OCI-LY1 (cell line): ENCODE measurements at regions not wholly inside any gene's neighbourhood (a gene's known extent, or its start where the extent isn't known, plus 50 kb on each side); places are given as distances from the start of the nearest gene placed in this dataset.
A peak's percentile ranks its signal among the peaks of the same experiment; 100 is the strongest.

ENCODE experiments used
- H2AFZ ChIP-seq: fragments of 200-600 bp; sonication (generic), shearing (Covaris generic); 2 replicates; pipeline ENCODE4 v1.6.0; 2014; ENCODE audit warnings: antibody characterized with exemption, mild to moderate bottlenecking, low read length
- H3F3A ChIP-seq: fragments of 200-600 bp; sonication (generic), shearing (Covaris generic); 2 replicates; pipeline ENCODE4 v1.6.0; 2014; ENCODE audit warnings: mild to moderate bottlenecking, antibody characterized with exemption, low read length, moderate library complexity; ENCODE audit not compliant: insufficient read depth
- H3K27ac ChIP-seq: fragments of 200-600 bp; sonication (generic); 2 replicates; pipeline ENCODE4 v1.5.1; 2014; ENCODE audit warnings: low read length, mixed run types, mild to moderate bottlenecking, low read depth; ENCODE audit not compliant: poor library complexity, severe bottlenecking
- H3K27me3 ChIP-seq: fragments of 200-600 bp; sonication (generic); 2 replicates; pipeline ENCODE4 v1.6.0; 2014; ENCODE audit warnings: antibody characterized with exemption, mild to moderate bottlenecking, low read length, moderate library complexity; ENCODE audit not compliant: insufficient read depth
- H3K36me3 ChIP-seq: fragments of 200-600 bp; sonication (generic); 2 replicates; pipeline ENCODE4 v1.6.1; 2014; ENCODE audit warnings: mild to moderate bottlenecking, antibody characterized with exemption, low read length, moderate library complexity, mixed read lengths; ENCODE audit not compliant: insufficient read depth
- H3K4me1 ChIP-seq: fragments of 200-600 bp; sonication (generic); 2 replicates; pipeline ENCODE4 v1.5.1; 2014; ENCODE audit warnings: mild to moderate bottlenecking, low read length, moderate library complexity; ENCODE audit not compliant: insufficient read depth, severe bottlenecking
- H3K4me2 ChIP-seq: fragments of 200-600 bp; sonication (generic), shearing (Covaris generic); 2 replicates; pipeline ENCODE4 v1.6.1; 2014; ENCODE audit warnings: low read length
- H3K4me3 ChIP-seq: fragments of 200-600 bp; sonication (generic); 2 replicates; pipeline ENCODE4 v1.5.1; 2014; ENCODE audit warnings: low read length, low read depth, mild to moderate bottlenecking, mixed read lengths; ENCODE audit not compliant: poor library complexity, severe bottlenecking
- H3K79me2 ChIP-seq: fragments of 200-600 bp; shearing (Covaris generic); 2 replicates; pipeline ENCODE4 v1.6.1; 2016; ENCODE audit warnings: mixed run types, low read length, mixed read lengths; ENCODE audit not compliant: insufficient read depth
- H3K9ac ChIP-seq: fragments of 200-600 bp; sonication (generic), shearing (Covaris generic); 2 replicates; pipeline ENCODE4 v1.6.1; 2014; ENCODE audit warnings: mild to moderate bottlenecking, low read length, mixed read lengths
- H3K9me2 ChIP-seq: fragments of 200-600 bp; sonication (generic), shearing (Covaris generic); 2 replicates; pipeline ENCODE4 v1.6.1; 2014; ENCODE audit warnings: low read depth, mild to moderate bottlenecking, low read length, mixed read lengths
- H3K9me3 ChIP-seq: fragments of 200-600 bp; shearing (Covaris generic); 2 replicates; pipeline ENCODE4 v1.6.1; 2014; ENCODE audit warnings: low read length, mixed read lengths
- H4K20me1 ChIP-seq: fragments of 200-600 bp; sonication (generic), shearing (Covaris generic); 2 replicates; pipeline ENCODE4 v1.6.0; 2016; ENCODE audit warnings: mild to moderate bottlenecking, low read length; ENCODE audit not compliant: insufficient read depth
- EZH2 ChIP-seq: fragments of 200-600 bp; sonication (generic), shearing (Covaris generic); IDR thresholded peaks from 2 replicates; pipeline ENCODE4 v1.8.0; 2017; ENCODE audit warnings: borderline replicate concordance, mixed run types, mild to moderate bottlenecking, antibody characterized with exemption, low read length, moderate library complexity, mixed read lengths
- TF ChIP-seq, protein P1 (sequence below): fragments of 200-600 bp; sonication (generic), shearing (Covaris generic); IDR thresholded peaks from 2 replicates; pipeline ENCODE4 v1.5.1; 2017; ENCODE audit warnings: mild to moderate bottlenecking, antibody characterized with exemption, low read length, moderate library complexity, mixed read lengths

DNA sequence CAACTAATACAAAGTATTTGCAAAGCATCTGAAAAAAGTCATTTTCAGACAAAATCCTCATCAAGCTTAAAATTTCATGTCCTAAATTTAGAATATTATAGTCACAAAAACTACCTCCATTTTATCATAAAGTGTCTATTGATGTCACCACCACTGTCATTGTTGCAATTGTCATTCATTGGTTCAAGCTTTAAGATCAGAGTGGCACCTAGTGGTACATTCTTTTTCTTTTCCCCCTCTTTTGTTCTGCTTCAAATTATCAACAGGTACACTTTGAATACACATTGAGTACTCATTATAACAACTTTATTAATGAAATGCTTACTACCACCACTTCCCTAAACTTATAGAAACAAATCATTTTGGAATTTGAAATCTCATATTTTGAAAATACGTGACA is 379.8 kb downstream of the SEC23A start:
- Histone ChIP-seq H3K4me2 (no peak overlapping the region), H3K9ac (no peak overlapping the region), H3K27ac (no peak overlapping the region), H3K9me2 (no peaks in the 10 kb centered on the region), H3K9me3 (no peaks in the 10 kb centered on the region), H3K36me3 (no peaks in the 10 kb centered on the region), H3K27me3 (no peaks in the 10 kb centered on the region), H3K4me3 (no peak overlapping the region), H3F3A (no peaks in the 10 kb centered on the region), H3K79me2 (no peaks in the 10 kb centered on the region), H3K4me1 (peaks cover 4% of the 10 kb centered on the region), H4K20me1 (no peaks in the 10 kb centered on the region), H2AFZ (no peak overlapping the region)
- no peak for TF ChIP-seq EZH2
- TF ChIP-seq, protein P1, sequence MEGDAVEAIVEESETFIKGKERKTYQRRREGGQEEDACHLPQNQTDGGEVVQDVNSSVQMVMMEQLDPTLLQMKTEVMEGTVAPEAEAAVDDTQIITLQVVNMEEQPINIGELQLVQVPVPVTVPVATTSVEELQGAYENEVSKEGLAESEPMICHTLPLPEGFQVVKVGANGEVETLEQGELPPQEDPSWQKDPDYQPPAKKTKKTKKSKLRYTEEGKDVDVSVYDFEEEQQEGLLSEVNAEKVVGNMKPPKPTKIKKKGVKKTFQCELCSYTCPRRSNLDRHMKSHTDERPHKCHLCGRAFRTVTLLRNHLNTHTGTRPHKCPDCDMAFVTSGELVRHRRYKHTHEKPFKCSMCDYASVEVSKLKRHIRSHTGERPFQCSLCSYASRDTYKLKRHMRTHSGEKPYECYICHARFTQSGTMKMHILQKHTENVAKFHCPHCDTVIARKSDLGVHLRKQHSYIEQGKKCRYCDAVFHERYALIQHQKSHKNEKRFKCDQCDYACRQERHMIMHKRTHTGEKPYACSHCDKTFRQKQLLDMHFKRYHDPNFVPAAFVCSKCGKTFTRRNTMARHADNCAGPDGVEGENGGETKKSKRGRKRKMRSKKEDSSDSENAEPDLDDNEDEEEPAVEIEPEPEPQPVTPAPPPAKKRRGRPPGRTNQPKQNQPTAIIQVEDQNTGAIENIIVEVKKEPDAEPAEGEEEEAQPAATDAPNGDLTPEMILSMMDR, result peak; percentile 30; the same call in 1 of the 2 replicates

DNA sequence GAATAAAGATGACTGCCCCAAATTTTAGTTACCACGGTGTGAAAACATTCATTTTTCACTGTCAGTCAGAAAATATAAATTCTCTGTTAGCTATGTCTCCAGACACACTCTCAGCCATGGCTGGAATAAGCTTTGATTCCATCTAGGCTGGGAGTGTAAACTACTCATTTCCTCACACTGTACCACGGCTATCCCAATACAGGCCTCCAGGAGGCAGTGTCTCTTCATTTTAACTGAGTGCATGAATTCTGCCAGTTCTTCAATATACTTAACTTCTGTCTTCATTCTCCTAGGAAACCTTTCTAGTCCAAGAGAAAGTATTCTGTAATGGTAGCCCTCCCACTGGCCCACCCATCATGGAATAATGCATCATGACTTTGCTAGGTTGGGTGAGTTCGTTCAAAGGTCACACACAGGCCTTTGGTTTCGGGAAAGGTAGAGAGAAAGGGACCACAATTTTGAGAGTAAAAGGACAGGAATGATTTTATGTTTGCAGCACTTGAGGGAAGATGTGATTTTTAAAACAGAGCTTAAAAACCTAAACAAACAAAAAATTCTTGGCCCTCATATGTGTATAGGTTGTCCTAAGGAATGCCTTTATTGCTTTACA is 381.1 kb downstream of the SEC23A start:
- no peaks in the 10 kb centered on the region for H4K20me1 ChIP-seq
- no peak overlapping the region for H2AFZ ChIP-seq
- H3K79me2 ChIP-seq, result no peaks in the 10 kb centered on the region
- H3K4me2 ChIP-seq, result no peak overlapping the region
- no peaks in the 10 kb centered on the region for H3F3A ChIP-seq
- no peak overlapping the region for H3K27ac ChIP-seq
- TF ChIP-seq EZH2, result no peak
- TF ChIP-seq, protein P1, result peak; percentile 92
- H3K9me3 ChIP-seq, result no peaks in the 10 kb centered on the region
- H3K27me3 ChIP-seq, result no peaks in the 10 kb centered on the region
- H3K4me3 ChIP-seq, result no peak overlapping the region
- H3K4me1 ChIP-seq, result peaks cover 13% of the 10 kb centered on the region
- H3K36me3 ChIP-seq, result no peaks in the 10 kb centered on the region
- H3K9ac ChIP-seq, result no peak overlapping the region
- no peaks in the 10 kb centered on the region for H3K9me2 ChIP-seq

DNA sequence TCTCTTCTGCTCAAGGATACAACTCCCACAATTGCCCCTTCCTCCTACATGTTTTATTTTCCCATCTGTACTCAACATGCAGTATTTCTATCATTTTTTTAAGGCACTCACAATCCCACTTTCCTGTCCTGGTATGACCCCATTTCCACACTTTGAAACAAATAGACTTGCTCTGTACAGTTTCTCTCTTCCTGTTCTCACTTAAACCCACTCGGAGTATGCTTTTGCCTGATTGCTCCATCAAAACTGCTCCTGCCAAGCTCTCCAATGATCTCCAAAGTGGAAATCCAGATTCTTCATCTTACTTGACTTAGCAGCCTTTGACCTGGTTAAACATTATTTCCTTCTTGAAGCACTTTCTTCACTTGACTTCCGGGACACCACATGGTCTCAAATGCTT is 384.5 kb downstream of the SEC23A start:
- Histone ChIP-seq H3K9me2 (no peaks in the 10 kb centered on the region), H3F3A (no peaks in the 10 kb centered on the region), H2AFZ (peak overlapping the region; percentile 7; the same call in 1 of the 2 replicates), H3K4me2 (no peak overlapping the region), H3K4me1 (peaks cover 19% of the 10 kb centered on the region), H3K9ac (no peak overlapping the region), H4K20me1 (no peaks in the 10 kb centered on the region), H3K79me2 (no peaks in the 10 kb centered on the region), H3K9me3 (no peaks in the 10 kb centered on the region), H3K27ac (no peak overlapping the region), H3K27me3 (no peaks in the 10 kb centered on the region), H3K36me3 (no peaks in the 10 kb centered on the region), H3K4me3 (no peak overlapping the region)
- no peak for TF ChIP-seq EZH2
- TF ChIP-seq, protein P1, result no peak
